ENCODE measurements at regions not wholly inside any gene's neighbourhood (a gene's known extent, or its start where the extent isn't known, plus 50 kb on each side); places are given as distances from the start of the nearest gene placed in this dataset.

GRCh38 chr5:66365981-66366380 is 221.9 kb downstream of the SREK1 start:
- TF ChIP-seq CTCF (IDR thresholded peaks at IDR 0.05) (no peak), POLR2A (IDR thresholded peaks at IDR 0.05) (no peak)
